ENCODE measurements at regions not wholly inside any gene's neighbourhood (a gene's known extent, or its start where the extent isn't known, plus 50 kb on each side); places are given as distances from the start of the nearest gene placed in this dataset.

GRCh38 chr3:18885612-18886011 lies 262.7 kb upstream of the KCNH8 start:
- TF ChIP-seq CTCF (IDR thresholded peaks at IDR 0.05): no peak
- no peak for TF ChIP-seq POLR2A (IDR thresholded peaks at IDR 0.05)

Data from vagina (tissue), 2 donors.